HG03342 (cell line): ENCODE measurements at regions not wholly inside any gene's neighbourhood (a gene's known extent, or its start where the extent isn't known, plus 50 kb on each side); places are given as distances from the start of the nearest gene placed in this dataset.

Experiments used
- ATAC-seq: cut with Tn5 transposase; IDR thresholded peaks from one replicate; pipeline ENCODE4 v1.9.1; 2021; ENCODE audit warnings: mild to moderate bottlenecking, moderate library complexity; ENCODE audit not compliant: unreplicated experiment

GRCh38 chr17:77495575-77495974 lies 354.8 kb downstream of the SEC14L1 start:
- no peak for ATAC-seq

GRCh38 chr17:77496401-77496801 lies 355.6 kb downstream of the SEC14L1 start:
- no peak for ATAC-seq

DNA sequence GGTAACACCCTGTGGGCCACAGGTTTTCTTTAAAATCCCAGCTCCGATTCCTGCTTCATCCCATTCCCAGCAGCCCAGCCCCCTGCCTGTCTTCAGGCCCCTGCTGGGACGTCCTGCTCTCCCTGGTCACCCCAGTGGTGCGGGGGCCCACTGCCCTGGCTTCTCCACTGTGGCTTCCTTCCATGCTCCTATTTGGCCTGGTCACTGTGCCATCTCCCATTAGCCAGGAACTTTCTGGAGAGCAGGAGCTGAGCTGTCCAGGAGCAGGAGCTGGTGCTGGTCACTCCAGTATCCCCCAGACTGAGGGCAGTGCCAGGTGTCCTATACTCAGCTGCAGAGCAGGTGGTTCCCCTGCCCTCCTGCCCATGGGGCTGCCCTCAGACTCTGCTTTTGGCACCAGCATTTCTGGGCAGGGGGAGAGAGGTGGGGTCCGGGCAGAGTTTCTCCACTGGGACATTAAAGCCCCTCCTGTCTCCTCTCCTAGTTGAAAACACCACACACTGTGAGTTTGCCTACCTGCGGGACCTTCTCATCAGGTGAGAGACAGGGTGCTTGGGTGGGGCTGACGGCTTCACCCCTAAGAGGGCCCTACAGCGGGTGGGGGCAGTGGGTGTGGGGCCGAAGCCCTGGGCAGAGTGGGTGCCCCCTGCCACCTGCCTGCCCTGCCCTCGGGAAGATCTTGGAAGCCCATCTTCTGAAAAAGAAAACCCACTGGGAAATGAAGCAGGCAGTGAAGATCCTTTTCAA lies 356.2 kb downstream of the SEC14L1 start:
- ATAC-seq = no peak

DNA sequence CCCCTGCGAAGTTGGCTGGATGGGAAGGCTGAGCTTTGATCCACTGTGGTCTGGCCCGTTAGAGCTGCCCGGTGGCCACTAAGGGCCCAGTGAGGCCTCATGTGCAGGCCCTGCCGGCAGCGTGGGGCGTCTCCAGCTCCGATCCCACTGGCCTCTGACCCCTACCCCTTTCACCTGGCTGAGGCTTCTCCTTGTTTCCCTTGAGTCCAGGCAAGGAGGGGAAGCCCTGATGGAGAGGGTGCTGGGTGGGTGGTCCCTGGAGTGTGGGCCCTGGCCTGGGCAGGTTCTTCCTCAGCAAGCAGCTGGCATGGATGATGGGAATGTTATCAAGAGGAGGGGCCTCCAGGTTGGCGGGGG lies 356.8 kb downstream of the SEC14L1 start:
- ATAC-seq = no peak

- ATAC-seq = no peak
Measured at GRCh38 chr17:77498091-77498741, 357.4 kb downstream of the SEC14L1 start.

GRCh38 chr17:77498791-77499698 lies 358.3 kb downstream of the SEC14L1 start:
- ATAC-seq = no peak

GRCh38 chr17:77499699-77500435 lies 359.1 kb downstream of the SEC14L1 start:
- no peak for ATAC-seq

DNA sequence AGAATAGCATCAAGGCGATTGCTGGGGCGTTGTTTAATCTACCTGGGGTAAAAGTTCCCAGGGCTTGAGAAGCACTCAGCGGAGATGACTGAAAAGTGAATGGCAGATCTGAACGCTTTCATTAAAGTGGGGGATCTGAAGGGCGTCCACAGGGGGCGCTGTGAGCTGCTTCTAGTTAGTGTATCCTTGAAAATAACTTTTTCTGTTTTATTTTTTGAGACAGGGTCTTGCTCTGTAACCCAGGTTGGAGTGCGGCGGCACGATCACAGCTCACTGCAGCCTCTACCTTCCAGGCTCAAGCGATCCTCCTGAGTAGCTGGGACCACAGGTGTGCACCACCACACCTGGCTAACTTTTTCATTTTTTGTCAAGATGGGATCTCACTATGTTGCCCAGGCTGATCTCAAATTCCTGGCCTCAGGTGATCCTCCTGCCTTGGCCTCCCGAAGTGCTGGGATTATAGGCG lies 360.4 kb downstream of the SEC14L1 start:
- no peak for ATAC-seq

GRCh38 chr17:77501751-77502625 lies 361.2 kb downstream of the SEC14L1 start:
- ATAC-seq = no peak

GRCh38 chr17:77502626-77503292 lies 362.0 kb downstream of the SEC14L1 start:
- ATAC-seq = no peak

DNA sequence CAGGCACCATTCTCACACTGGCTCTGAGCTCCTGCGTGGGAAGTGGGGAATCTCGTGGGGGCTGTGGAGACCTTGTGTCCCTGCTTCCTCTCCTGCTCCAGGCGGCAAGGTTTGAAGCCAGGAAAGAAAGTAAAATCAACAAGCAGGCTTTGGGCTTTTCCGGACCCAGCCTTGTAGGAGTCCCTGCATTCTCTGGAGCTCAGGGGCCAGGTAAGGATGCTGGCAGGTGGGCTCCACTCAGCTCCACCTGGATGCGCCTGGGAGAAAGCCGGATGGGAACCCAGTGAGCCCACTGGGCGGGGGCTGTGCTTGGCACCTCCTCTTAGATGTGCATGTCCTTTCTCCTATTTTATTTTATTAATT lies 362.5 kb downstream of the SEC14L1 start:
- ATAC-seq = no peak

DNA sequence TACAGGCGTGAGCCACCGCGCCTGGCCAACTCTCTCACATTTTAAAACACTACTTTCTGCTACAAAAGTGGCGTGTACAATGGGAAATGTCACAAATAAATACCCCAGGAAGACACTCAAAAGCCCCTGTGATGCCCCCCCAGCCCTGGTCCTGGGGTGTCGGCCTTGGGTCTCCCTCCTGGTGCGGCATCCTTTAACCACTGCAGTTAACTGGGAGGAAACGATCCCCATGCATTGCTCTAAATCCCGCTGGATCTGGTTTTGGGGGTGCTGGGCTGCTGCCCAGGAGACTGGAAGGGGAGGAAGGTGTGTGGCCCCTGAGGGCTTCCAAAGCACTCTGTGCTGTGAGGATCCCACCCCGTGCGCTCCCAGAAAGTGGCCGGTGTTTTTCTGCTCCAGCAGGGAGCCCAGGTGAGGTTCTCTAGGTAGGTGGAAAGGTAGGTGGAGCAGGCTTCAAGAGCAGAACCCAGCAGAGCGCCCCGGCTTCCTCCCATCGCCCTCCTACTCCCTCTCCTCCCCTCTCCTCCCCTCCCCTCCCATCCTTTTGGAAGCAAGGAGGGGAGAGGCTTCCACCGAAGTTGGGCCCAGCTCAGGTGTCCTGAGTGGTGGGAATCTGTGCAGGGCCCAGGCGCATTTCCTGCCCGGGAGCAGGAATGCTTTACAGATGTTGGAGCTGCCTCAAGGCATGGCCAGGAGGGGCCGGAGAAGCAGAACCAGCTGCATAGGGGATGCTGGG lies 363.3 kb downstream of the SEC14L1 start:
- no peak for ATAC-seq

DNA sequence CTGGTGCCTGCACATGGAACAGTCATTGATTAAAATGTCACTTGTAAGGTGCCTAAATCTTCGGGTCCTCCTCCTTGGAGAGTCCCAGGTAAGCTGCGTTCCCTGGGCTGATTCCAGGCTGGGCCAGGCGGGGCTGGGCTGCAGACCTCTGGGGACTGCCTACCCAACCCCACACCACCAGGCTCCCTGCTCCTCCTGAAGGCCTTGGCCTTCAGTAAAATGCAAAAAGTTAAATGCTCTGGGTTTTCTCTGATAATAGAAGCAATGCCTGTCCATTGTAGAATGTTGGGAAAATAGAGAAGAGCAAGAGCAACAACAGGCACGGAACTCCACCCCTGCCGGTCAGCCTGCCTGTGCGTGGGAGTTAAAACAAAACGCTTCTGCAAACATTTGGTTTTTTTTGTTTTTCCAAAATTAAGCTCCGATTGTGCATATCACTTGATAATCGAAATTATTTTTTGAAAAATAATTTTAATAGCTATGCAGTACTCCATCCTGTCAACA lies 363.9 kb downstream of the SEC14L1 start:
- ATAC-seq = no peak

DNA sequence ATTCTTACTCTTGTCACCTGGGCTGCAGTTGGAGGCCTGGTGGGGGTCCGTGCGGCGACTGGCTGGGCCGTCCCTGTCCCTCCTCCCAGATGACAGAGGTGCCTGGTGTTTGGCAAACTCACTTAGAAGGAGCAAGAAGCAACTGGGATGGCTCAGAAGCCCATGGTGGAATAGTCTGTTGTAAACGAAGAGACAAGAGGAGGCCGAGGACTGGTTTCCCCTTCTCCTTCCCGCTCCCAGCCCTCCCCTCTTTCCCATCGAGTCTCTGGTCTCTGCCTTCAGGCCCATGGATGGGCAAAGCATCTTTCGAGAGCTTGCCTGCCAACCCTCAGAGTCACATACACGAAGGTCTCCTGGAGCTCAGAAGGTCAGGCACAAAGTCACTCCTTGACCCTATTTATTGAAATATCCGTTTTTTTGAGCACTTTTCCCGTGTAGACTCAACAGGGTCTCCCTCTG lies 364.4 kb downstream of the SEC14L1 start:
- no peak for ATAC-seq

- no peak for ATAC-seq
Measured at GRCh38 chr17:77506371-77506991, 365.7 kb downstream of the SEC14L1 start.

DNA sequence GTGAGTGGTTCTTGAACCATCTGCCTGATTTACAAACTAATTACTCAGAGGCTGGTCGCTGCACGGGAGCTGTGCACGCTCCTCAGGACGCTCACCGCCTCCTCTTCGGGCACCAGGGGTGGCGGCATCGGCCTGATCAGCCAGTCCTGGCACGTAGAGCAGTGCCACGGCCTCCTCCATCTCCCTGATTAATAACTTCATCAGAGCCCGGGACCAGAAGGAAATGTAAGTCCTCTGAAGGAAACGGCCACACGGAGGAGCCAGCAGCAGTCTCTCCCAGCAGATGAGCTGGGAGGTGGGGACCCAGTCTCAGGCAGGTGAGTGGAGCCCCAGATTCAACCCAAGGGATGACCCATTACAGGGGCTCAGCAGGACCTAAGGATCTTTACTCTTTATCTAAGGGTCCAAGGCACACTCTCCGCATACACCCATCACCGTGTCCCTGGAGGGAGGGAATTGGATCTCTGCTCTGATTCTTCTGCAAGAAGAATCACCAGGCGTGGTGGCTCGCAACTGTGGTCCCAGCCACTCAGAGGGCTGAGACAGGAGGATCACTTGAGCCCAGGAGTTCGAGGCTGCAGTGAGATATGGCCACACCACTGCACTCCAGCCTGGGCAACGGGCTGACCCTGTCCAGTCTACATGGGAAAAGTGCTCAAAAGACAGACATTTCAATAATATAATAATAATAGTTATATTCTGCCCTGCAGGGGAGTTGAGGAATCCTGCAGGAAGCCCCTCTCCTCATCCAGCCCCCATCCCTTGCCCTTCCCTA lies 366.5 kb downstream of the SEC14L1 start:
- no peak for ATAC-seq

- ATAC-seq = no peak
Measured at GRCh38 chr17:77508047-77508715, 367.4 kb downstream of the SEC14L1 start.
